Nephron (organoid): ENCODE measurements at regions not wholly inside any gene's neighbourhood (a gene's known extent, or its start where the extent isn't known, plus 50 kb on each side); places are given as distances from the start of the nearest gene placed in this dataset.

Source experiments
- H3K27ac Mint-ChIP-seq, 3 experiments: 2 replicates each; pipeline ENCODE4 v1.8.0; 2020; ENCODE audit warnings: mixed read lengths in 3 of 3, mild to moderate bottlenecking in 2 of 3, moderate library complexity in 1 of 3
- H3K27me3 Mint-ChIP-seq: 2 replicates; pipeline ENCODE4 v1.8.0; 2021; ENCODE audit warnings: low read depth, mild to moderate bottlenecking, moderate library complexity, mixed read lengths
- H3K36me3 Mint-ChIP-seq: 2 replicates; pipeline ENCODE4 v1.8.0; 2020; ENCODE audit warnings: low read depth, mixed read lengths
- H3K4me1 Mint-ChIP-seq: 2 replicates; pipeline ENCODE4 v1.8.0; 2020; ENCODE audit warnings: mixed read lengths
- H3K4me3 Mint-ChIP-seq, 3 experiments: 2 replicates each; pipeline ENCODE4 v1.8.0; 2020; ENCODE audit warnings: mild to moderate bottlenecking in 3 of 3, mixed read lengths in 3 of 3, moderate library complexity in 2 of 3
- H3K9me3 Mint-ChIP-seq: 2 replicates; pipeline ENCODE4 v1.8.0; 2020; ENCODE audit warnings: mixed read lengths
- CTCF ChIP-seq, 3 experiments: fragments of 200-600 bp; sonication (generic); IDR thresholded peaks; one replicate each; pipeline ENCODE4 v1.5.0; 2021; ENCODE audit warnings: antibody characterized with exemption in 3 of 3; ENCODE audit not compliant: unreplicated experiment in 3 of 3

DNA sequence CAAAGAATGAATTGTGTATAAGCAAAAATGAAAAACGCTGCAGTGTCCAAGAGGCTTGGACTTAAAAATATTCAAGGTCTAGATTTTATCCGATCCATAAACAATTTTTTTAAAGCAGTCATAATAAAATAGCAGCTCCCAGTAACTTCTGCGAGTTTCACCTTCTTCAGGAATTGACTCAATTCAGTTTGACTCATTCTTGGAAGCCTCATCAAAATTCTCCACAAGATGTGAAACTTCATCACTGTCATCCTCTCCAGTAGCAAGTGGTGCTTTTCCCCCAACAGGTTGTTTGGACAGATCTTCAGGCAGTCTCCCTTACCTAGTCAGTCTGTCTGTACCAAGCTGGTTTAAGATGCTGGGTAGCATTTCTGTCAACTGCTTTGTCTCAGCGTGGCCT is 93.5 kb upstream of the FOXG1 start:
- H3K4me3 Mint-ChIP-seq = no peak overlapping the region
- H3K36me3 Mint-ChIP-seq = no peaks in the 10 kb centered on the region
- no peak overlapping the region for H3K27ac Mint-ChIP-seq
- TF ChIP-seq CTCF (IDR thresholded peaks at IDR 0.05; ENCODE audit: unreplicated experiment in 3 of 3) = no peak
- no peaks in the 10 kb centered on the region for H3K27me3 Mint-ChIP-seq
- no peaks in the 10 kb centered on the region for H3K9me3 Mint-ChIP-seq
- no peaks in the 10 kb centered on the region for H3K4me1 Mint-ChIP-seq

DNA sequence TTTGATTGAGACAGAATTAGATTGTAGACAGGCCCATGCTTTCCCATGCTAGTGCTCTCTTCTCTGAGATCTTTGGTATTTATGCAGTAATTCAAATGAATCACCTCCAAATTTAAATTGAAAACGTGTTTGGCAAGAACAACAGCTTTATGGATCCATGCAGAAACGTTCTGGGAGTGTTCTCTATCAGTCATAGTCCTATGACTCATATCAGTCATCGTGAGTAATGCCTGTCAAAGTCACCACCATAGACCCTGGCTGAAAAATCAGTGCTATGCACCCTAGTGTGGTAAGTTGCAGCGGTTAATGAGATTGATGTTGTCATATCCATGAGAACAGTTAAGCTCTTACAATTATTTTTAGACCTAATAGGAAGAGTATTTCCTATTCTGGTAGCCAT is 90.1 kb upstream of the FOXG1 start:
- H3K27ac Mint-ChIP-seq = no peak overlapping the region
- H3K27me3 Mint-ChIP-seq = no peaks in the 10 kb centered on the region
- no peak overlapping the region for H3K4me3 Mint-ChIP-seq
- no peaks in the 10 kb centered on the region for H3K36me3 Mint-ChIP-seq
- H3K9me3 Mint-ChIP-seq = no peaks in the 10 kb centered on the region
- no peak for TF ChIP-seq CTCF (IDR thresholded peaks at IDR 0.05; ENCODE audit: unreplicated experiment in 3 of 3)
- no peaks in the 10 kb centered on the region for H3K4me1 Mint-ChIP-seq

- Mint-ChIP-seq H3K4me1 (no peaks in the 10 kb centered on the region), H3K27me3 (no peaks in the 10 kb centered on the region), H3K36me3 (no peaks in the 10 kb centered on the region), H3K9me3 (no peaks in the 10 kb centered on the region), H3K27ac (no peak overlapping the region), H3K4me3 (no peak overlapping the region)
- no peak for TF ChIP-seq CTCF (IDR thresholded peaks at IDR 0.05; ENCODE audit: unreplicated experiment in 3 of 3)
These were observed 89.2 kb upstream of the FOXG1 start for GRCh38 chr14:28677381-28677780.

DNA sequence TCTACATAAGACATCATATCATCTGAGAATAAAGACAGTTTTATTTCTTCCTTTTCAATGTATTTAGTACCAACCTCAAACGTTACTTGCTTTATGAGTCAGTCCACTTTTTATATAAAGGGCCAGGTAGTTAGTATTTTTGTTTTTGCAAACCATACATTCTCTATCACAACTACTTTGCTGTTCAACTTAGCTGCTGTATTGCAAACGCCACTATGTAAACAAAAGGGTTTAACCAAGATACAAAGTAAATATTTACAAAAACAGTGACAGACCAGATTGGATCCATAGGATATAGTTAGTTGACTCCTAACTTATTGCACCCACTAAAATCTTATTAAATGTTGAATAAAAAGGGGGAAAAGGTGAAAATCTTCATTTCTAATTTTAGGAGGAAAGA is 87.7 kb upstream of the FOXG1 start:
- H3K27me3 Mint-ChIP-seq = no peaks in the 10 kb centered on the region
- H3K4me3 Mint-ChIP-seq = no peak overlapping the region
- TF ChIP-seq CTCF (IDR thresholded peaks at IDR 0.05; ENCODE audit: unreplicated experiment in 3 of 3) = no peak
- peaks cover 4% of the 10 kb centered on the region for H3K9me3 Mint-ChIP-seq
- H3K4me1 Mint-ChIP-seq = no peaks in the 10 kb centered on the region
- H3K36me3 Mint-ChIP-seq = no peaks in the 10 kb centered on the region
- H3K27ac Mint-ChIP-seq = no peak overlapping the region

- no peaks in the 10 kb centered on the region for H3K4me1 Mint-ChIP-seq
- peaks cover 11% of the 10 kb centered on the region for H3K9me3 Mint-ChIP-seq
- no peaks in the 10 kb centered on the region for H3K27me3 Mint-ChIP-seq
- no peak overlapping the region for H3K4me3 Mint-ChIP-seq
- no peak overlapping the region for H3K27ac Mint-ChIP-seq
- H3K36me3 Mint-ChIP-seq = no peaks in the 10 kb centered on the region
- TF ChIP-seq CTCF (IDR thresholded peaks at IDR 0.05; ENCODE audit: unreplicated experiment in 3 of 3) = no peak
These were observed 84.9 kb upstream of the FOXG1 start for GRCh38 chr14:28681681-28682080.

DNA sequence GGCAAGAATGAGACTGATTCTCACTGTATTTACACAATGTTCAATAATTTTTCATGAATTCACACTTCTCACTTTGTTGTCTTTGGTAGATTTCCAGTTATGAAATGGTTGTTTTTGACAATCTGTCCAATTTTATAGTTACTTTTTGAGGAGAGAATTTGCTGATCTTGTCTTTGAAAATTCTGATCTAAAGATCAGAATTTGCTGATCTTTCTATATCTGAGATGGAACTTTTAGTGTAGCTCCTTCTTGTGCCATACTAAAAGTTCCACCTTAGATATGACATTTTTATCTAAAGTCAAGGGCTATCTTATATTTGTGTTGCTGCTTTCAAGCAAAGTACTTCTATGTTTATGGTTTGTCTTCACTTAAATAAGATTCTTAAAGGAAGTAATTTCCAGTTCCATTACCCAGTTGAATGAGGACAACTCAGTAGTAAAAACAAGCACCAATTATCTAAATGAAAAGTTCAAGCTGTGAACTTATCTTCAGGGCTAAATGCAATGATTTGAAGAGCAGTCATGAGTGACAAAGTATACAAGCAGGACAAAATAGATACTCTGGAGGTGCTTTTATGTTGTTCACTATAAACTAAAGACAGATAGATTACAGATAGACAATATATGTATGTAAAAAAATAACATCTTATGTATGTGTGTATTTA is 76.4 kb upstream of the FOXG1 start:
- TF ChIP-seq CTCF (IDR thresholded peaks at IDR 0.05; ENCODE audit: unreplicated experiment in 3 of 3) = no peak
- Mint-ChIP-seq H3K4me3 (no peak overlapping the region), H3K4me1 (no peaks in the 10 kb centered on the region), H3K27ac (no peak overlapping the region), H3K9me3 (peaks cover 2% of the 10 kb centered on the region), H3K36me3 (no peaks in the 10 kb centered on the region), H3K27me3 (no peaks in the 10 kb centered on the region)
